Endothelial cell of umbilical vein (primary cell): ENCODE measurements at regions not wholly inside any gene's neighbourhood (a gene's known extent, or its start where the extent isn't known, plus 50 kb on each side); places are given as distances from the start of the nearest gene placed in this dataset.

Experiments
- BruUV-seq: library from RNA; stranded (reverse); fragments of 400-500 nt; replicated peaks from 2 replicates; lab custom pipeline; 2021; lab: Mats Ljungman, UMichigan
- CTCF ChIA-PET: fragments of 300-600, 350-600 bp; sonication (Branson Sonifier 250); formaldehyde crosslinking; loops from one replicate; lab custom pipeline; 2021; ENCODE audit warnings: antibody characterized with exemption, inconsistent platforms; lab: Charles Lee
- POLR2A ChIA-PET: fragments of 300-600, 350-600 bp; sonication (Branson Sonifier 250); formaldehyde crosslinking; loops from one replicate; lab custom pipeline; 2021; ENCODE audit warnings: antibody characterized with exemption, inconsistent platforms; lab: Charles Lee
- DNase-seq: peaks from one replicate; pipeline ENCODE4 v3.0.0-alpha.2; 2011; ENCODE audit warnings: low read depth, low spot score
- FAIRE-seq: peaks from 2 replicates; lab custom pipeline; 2011; peaks lifted over from hg19 to GRCh38; lab: Jason Lieb, UNC
- H2AFZ ChIP-seq: 2 replicates; pipeline ENCODE4 v1.6.0; 2012; ENCODE audit warnings: low read depth, low read length, control low read depth, inconsistent platforms
- H3K27ac ChIP-seq: 2 replicates; pipeline ENCODE4 v1.5.1; 2011; ENCODE audit warnings: low read depth, mild to moderate bottlenecking, control low read depth, low read length, moderate library complexity; ENCODE audit not compliant: insufficient read depth
- H3K27me3 ChIP-seq, 2 experiments: 2 replicates each; pipeline versions ENCODE4 v1.6.0 to v1.6.1; 2011; ENCODE audit warnings: low read length in 2 of 2, mixed read lengths in 1 of 2; ENCODE audit not compliant: control insufficient read depth in 2 of 2, insufficient read depth in 2 of 2
- H3K36me3 ChIP-seq, 2 experiments: 2 replicates in 1 of 2; 3 replicates in 1 of 2; pipeline ENCODE4 v1.5.1; 2011; ENCODE audit warnings: low read length in 2 of 2, mild to moderate bottlenecking in 1 of 2, moderate library complexity in 1 of 2; ENCODE audit not compliant: control insufficient read depth in 2 of 2, insufficient read depth in 2 of 2; ENCODE audit errors: extremely low read depth in 1 of 2
- H3K4me1 ChIP-seq: 3 replicates; pipeline ENCODE4 v1.5.1; 2011; ENCODE audit warnings: mild to moderate bottlenecking, low read length; ENCODE audit not compliant: control insufficient read depth, insufficient read depth; ENCODE audit errors: extremely low read depth
- H3K4me2 ChIP-seq: 2 replicates; pipeline ENCODE4 v1.6.1; 2011; ENCODE audit warnings: low read length, control low read depth, mixed read lengths; ENCODE audit not compliant: insufficient read depth
- H3K4me3 ChIP-seq, 3 experiments: fragments of 200-600 bp in 1 of 3; sonication (generic), shearing (Covaris generic) in 1 of 3; replicated peaks in 1 of 3; 2 replicates each; pipeline ENCODE4 v1.5.1; 2011 to 2016; ENCODE audit warnings: control low read depth in 3 of 3, low read length in 3 of 3, mild to moderate bottlenecking in 2 of 3, inconsistent platforms in 1 of 3, low read depth in 1 of 3, moderate library complexity in 1 of 3; ENCODE audit not compliant: insufficient read depth in 1 of 3
- H3K79me2 ChIP-seq: 2 replicates; pipeline ENCODE4 v1.6.0; 2012; ENCODE audit warnings: low read length, inconsistent platforms; ENCODE audit not compliant: control insufficient read depth, insufficient read depth
- H3K9ac ChIP-seq: replicated peaks from 2 replicates; pipeline ENCODE3; 2011; ENCODE audit warnings: low read length, control low read depth; ENCODE audit not compliant: insufficient read depth; ENCODE audit errors: extremely low read depth
- H3K9me1 ChIP-seq: replicated peaks from 3 replicates; pipeline ENCODE4 v1.6.0; 2011; ENCODE audit warnings: mild to moderate bottlenecking, low read length; ENCODE audit not compliant: control insufficient read depth, insufficient read depth; ENCODE audit errors: extremely low read depth
- H3K9me3 ChIP-seq: replicated peaks from 2 replicates; pipeline ENCODE4 v1.5.1; 2012; ENCODE audit warnings: low read length, inconsistent platforms; ENCODE audit not compliant: control insufficient read depth, insufficient read depth
- H4K20me1 ChIP-seq: replicated peaks from 2 replicates; pipeline ENCODE3; 2011; ENCODE audit warnings: mild to moderate bottlenecking, low read length; ENCODE audit not compliant: control insufficient read depth, insufficient read depth; ENCODE audit errors: extremely low read depth
- CTCF ChIP-seq, 2 donors: IDR thresholded peaks; 1 replicate in 1 of 2; 2 replicates in 1 of 2; pipeline ENCODE4 v1.5.1; 2011; ENCODE audit warnings: low read length in 2 of 2, mild to moderate bottlenecking in 2 of 2, moderate library complexity in 2 of 2, control low read depth in 1 of 2, inconsistent platforms in 1 of 2, low read depth in 1 of 2; ENCODE audit not compliant: insufficient read depth in 1 of 2; ENCODE audit errors: extremely low read depth in 1 of 2
- EZH2 ChIP-seq: IDR thresholded peaks from 2 replicates; pipeline ENCODE4 v1.6.1; 2012; ENCODE audit warnings: borderline replicate concordance, low read depth, mild to moderate bottlenecking, moderate library complexity, low read length, inconsistent platforms; ENCODE audit not compliant: severe bottlenecking
- FOS ChIP-seq: IDR thresholded peaks from 2 replicates; pipeline ENCODE4 v1.6.1; 2011; ENCODE audit warnings: mild to moderate bottlenecking, low read length, moderate library complexity, borderline replicate concordance; ENCODE audit not compliant: insufficient read depth
- GATA2 ChIP-seq: IDR thresholded peaks from 2 replicates; pipeline ENCODE4 v1.7.0; 2011; ENCODE audit warnings: low read depth, mild to moderate bottlenecking, moderate library complexity, mixed read lengths, low read length; ENCODE audit not compliant: insufficient read length, insufficient read depth
- JUN ChIP-seq: IDR thresholded peaks from 2 replicates; pipeline ENCODE4 v1.6.1; 2011; ENCODE audit warnings: borderline replicate concordance, low read depth; ENCODE audit not compliant: insufficient read length, insufficient read depth
- MAX ChIP-seq: IDR thresholded peaks from 2 replicates; pipeline ENCODE4 v1.6.1; 2011; ENCODE audit not compliant: insufficient read depth, insufficient read length
- MYC ChIP-seq: IDR thresholded peaks from one replicate; pipeline ENCODE4 v1.6.1; 2011; ENCODE audit warnings: mild to moderate bottlenecking, low read depth, low read length
- POLR2A ChIP-seq: IDR thresholded peaks from 2 replicates; pipeline ENCODE4 v1.6.1; 2012; ENCODE audit warnings: low read depth, mild to moderate bottlenecking, control low read depth, low read length
- POLR2AphosphoS5 ChIP-seq: IDR thresholded peaks from 2 replicates; pipeline ENCODE4 v1.6.1; 2012; ENCODE audit warnings: low read depth, mild to moderate bottlenecking, control low read depth, low read length, moderate library complexity; ENCODE audit not compliant: insufficient read depth
- dilution Hi-C: fragments of 300-500 bp; cut with MboI; formaldehyde crosslinking; loops from one replicate; pipeline ENCODE4 v1.15.0; 2019; ENCODE audit warnings: low sequenced_read_pairs; ENCODE audit not compliant: extremely low pct_ligation_motif_present
- intact Hi-C: fragments of 100-400 bp; cut with micrococcal nuclease; formaldehyde crosslinking; loops from one replicate; pipeline ENCODE4 v1.10.0; 2022

GRCh38 chr10:21399392-21400035, 126.0 kb downstream of the SKIDA1 start:
- peak; percentile 50 for DNase-seq
- Histone ChIP-seq H3K9me1 (no peaks in the 10 kb centered on the region), H3K4me2 (no peak overlapping the region), H3K9me3 (no peaks in the 10 kb centered on the region), H3K36me3 (no peaks in the 10 kb centered on the region), H2AFZ (no peak overlapping the region), H3K4me1 (no peaks in the 10 kb centered on the region), H3K27me3 (no peaks in the 10 kb centered on the region), H3K4me3 (no peak overlapping the region), H3K27ac (no peak overlapping the region), H3K79me2 (no peaks in the 10 kb centered on the region), H4K20me1 (no peaks in the 10 kb centered on the region), H3K9ac (no peak overlapping the region)
- no TSS peak for BruUV-seq
- ChIA-PET CTCF (no interaction called here), POLR2A (interaction anchor here (0.6 kb wide), 1 partner anchor 151 kb away, joined by 5 read pairs; no protein-coding TSS in a partner anchor)
- dilution Hi-C loops: no loop called here
- peak; percentile 63 for FAIRE-seq
- TF ChIP-seq CTCF (IDR thresholded peaks at IDR 0.05; ENCODE audit: extremely low read depth in 1 of 2, insufficient read depth in 1 of 2, low read depth in 1 of 2, low read length in 2 of 2): no peak
- TF ChIP-seq JUN: no peak
- TF ChIP-seq GATA2: no peak
- TF ChIP-seq MYC: no peak
- TF ChIP-seq POLR2AphosphoS5: no peak
- no peak for TF ChIP-seq EZH2
- no peak for TF ChIP-seq MAX
- TF ChIP-seq POLR2A: no peak
- TF ChIP-seq FOS: no peak
- intact Hi-C loops: no loop called here
